HG03139 (cell line): ENCODE measurements at regions not wholly inside any gene's neighbourhood (a gene's known extent, or its start where the extent isn't known, plus 50 kb on each side); places are given as distances from the start of the nearest gene placed in this dataset.
"Not testable (repeated sequence)": the region's sequence is repeated elsewhere in the genome, so short reads cannot be mapped to it uniquely, and the experiment has no call there.

Experiments
- ATAC-seq: cut with Tn5 transposase; IDR thresholded peaks from one replicate; pipeline ENCODE4 v1.9.1; 2021; ENCODE audit not compliant: unreplicated experiment

- ATAC-seq = no peak
Measured at GRCh38 chr6:156602066-156602385, 175.2 kb upstream of the ARID1B start.

- no peak for ATAC-seq
Measured at GRCh38 chr6:156601152-156602065, 175.8 kb upstream of the ARID1B start.

- ATAC-seq = no peak
Measured at GRCh38 chr6:156600678-156601077, 176.5 kb upstream of the ARID1B start.

DNA sequence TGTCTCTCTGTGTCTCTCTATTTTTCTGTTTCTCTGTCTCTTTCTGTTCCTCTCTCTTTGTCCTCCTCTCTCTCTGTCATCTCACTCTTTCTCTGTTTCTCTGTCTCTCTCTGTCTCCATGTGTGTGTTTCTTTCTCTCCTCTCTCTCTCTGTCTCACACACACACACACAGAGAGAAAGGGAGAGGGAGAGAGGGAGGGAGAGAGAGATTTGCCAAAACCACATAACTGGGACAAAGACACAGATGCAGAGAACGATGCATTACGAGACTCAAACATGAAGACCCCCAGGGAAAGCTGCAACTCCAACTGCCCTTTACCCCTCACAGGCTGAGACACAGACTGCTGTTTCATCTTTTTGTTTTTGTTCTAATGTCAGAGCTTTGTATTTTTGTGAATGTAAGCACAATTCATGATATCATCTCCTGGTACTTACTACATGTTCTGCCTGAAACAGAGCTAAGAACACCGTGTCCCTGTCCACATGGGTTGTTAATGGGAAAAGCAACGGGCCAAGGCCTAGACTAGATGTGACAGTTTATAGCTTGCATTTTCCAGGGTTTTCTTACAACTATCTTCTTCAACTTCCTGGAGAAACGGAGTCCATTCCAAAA, 177.1 kb upstream of the ARID1B start:
- no peak for ATAC-seq

DNA sequence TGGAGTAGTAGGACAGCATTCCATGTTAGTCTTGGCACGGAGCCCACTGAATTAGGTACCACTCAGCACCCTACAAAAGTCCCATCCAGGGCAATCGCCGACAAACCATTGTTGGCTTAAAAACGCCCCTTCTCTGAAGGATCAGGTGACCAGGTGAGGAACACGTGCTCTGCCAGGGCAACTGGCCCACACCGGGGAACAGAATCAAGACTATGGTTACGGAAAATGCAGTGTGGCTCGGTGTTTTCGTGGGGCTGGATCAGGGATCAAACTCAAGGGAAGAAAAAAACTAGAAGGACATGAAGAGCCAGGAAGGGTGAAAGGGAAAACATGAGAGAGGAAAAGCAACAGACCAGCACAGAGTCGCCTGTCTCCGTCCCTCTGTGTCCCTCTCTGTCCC, 177.8 kb upstream of the ARID1B start:
- ATAC-seq = no peak

- no peak for ATAC-seq
Measured at GRCh38 chr6:156598855-156599180, 178.4 kb upstream of the ARID1B start.

DNA sequence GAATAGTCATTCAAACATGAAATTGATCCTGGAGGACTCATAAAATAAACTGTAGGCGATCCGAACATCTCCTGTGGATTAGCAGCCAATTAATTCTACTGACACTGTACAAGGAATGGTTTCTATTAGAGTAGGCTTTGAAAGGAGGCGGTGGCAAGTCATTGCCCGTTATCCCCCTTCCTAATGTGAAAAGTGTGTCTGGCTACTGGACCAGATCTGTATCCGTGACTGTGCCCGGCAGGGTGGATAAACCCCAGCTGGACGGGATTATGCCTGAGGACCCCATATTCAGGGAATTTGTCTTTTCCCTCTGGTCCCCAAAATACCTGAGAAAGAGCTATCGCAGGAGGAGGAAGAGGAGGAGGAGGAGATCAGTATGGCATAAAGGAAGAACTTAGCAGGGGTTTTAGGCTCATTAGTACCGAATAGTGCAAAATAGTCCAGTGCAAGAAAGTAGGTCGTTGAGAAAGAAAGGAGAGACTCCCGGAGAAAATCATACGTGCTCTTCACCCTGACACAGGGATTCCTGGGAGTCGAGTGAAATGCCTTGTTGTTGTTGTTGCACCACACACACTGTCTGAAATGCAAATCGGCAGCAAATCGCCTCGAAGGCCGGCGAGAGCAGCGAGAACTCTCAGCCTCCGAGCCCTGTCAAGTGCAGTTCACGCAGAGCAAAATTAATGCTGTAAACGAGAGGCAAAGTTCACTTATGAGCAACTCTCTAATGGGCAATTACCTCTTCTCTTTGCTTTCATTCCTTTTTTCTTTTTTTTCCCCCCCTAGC, 178.9 kb upstream of the ARID1B start:
- no peak for ATAC-seq

DNA sequence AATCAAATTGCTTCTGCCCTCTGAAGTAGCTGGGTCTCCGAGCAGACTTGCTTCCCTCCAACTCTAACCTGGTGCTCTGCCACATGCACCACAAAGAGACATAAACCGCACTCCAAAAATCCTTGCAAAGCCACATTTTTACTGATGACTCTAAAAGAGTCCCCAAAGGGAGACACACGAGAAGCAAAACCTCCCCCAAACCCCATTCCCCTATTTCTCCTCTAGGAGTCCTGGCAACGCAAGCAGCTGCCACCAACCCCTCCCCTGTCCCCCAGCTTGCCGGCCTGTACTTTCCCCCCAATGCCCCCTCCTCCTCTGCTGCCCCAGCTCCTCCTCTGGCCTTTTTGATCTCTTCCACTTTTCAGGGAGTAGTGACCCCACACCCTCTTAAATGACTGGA, 180.1 kb upstream of the ARID1B start:
- ATAC-seq = no peak

DNA sequence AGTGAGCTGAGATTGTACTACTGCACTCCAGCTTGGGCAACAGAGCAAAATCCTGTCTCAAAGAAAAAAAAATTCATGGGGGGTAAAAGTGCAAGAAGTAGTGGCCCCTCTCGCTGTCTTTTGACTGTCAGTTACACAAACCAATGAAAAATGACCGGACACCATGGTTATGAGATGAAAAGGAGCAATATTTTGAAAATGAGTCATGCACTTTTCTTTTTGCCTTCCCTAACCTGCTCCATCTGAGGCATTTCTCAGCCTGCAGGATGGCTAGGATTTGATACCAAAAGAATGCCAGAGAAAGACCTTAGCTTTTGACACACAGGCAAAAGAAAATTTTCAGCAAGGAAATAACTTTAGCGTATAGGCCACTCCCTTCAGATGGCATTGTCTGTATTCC, 181.7 kb upstream of the ARID1B start:
- no peak for ATAC-seq

DNA sequence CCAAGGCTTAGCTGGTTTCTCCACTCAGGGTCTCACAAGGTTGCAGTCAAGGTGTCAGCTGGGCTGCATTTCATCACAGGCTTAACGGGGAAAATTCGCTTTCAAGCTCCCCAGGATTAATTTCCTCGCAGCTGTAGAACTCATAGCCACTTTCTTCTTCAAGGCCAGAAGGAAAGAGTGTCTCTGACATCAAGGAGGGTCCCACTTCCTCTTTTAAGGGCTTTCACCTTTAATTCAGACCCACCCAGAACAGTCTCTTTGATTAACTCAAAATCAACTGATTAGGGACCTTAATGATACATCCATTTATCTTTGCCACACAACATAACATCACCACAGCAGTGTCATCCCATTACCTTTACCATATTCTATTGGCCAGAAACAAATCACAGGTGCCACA, 183.3 kb upstream of the ARID1B start:
- ATAC-seq = no peak

- ATAC-seq = no peak
Measured at GRCh38 chr6:156593127-156593526, 184.1 kb upstream of the ARID1B start.

- ATAC-seq = no peak
Measured at GRCh38 chr6:156590482-156590881, 186.7 kb upstream of the ARID1B start.

DNA sequence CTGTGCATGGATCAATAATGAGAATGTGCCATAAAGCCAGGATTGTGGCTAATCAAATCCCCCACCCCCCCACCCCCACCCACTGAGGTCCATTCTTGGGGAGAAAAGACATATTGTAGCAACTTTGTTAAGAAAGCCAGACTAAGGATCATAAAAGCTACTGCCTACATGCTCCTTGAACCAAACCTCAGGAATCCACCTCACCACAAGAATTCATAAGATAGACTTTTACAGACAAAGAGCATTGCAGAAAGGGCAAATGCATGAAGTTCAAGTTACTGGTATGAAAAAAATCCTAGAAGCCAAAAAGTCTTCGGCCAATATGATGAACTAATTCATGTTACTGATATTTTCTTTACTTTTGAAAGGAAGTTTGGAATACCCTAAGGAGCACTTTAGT, 187.9 kb upstream of the ARID1B start:
- no peak for ATAC-seq

DNA sequence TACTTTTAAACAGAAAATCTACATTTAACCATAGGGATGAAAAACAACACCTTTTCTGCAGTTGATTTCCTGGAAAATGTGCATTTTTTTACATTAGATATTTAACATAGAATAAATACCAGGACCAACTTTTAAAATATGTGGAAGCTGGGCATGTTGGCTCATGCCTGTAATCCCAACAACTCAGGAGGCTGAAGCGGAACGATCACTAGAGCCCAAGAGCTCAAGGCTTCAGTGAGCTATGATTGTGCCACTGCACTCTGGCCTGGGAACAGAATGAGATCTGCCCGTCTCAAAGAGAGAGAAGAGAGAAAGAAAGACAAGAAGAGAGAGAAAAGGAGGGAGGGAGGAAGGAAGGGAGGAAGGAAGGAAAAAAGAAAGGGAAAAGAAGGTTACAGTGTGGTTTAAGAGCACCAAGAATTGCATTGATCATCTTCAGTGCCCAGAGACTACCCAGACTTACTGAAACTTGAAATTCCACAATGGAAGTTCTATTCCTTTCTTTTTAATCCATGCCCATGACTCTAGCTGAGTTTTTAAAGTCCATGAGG, 189.4 kb upstream of the ARID1B start:
- no peak for ATAC-seq

DNA sequence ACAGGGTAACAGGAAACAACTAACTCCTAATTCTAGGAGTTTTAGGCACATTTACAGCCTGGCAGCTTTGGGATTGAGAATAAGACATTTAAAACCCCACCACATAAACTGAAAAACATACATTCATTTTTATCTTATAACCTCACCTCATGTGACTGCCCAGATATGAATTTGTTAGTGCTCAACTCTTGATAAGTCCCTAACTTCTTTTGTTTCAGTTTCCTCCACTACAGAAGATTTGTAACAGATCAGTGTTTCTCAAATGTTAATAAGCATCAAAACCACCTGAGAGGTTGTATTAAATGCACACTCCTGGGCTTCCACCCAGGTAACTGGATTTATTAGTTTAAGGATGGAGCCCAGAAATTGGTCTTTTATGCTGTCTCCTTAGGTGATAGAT, 190.1 kb upstream of the ARID1B start:
- no peak for ATAC-seq

DNA sequence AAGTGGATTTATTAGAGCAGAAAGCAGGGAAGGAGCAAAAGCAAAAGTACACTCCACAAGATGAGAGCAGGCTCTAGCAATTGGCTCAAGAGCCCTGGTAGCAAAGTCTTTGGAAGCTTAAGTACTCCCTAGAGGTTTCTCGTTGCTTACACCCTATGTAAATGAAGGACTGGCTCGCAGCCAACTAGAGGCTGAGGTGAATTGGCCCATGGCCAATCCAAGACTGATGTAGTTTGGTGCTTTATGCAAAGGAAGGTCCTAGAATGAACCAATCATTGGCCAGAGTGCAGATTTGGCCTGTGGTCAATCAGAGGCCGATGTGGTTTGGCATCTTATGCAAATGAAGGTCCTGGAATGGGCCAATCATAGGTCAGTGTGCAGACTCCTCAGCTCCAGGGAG, 191.3 kb upstream of the ARID1B start:
- ATAC-seq = no peak

DNA sequence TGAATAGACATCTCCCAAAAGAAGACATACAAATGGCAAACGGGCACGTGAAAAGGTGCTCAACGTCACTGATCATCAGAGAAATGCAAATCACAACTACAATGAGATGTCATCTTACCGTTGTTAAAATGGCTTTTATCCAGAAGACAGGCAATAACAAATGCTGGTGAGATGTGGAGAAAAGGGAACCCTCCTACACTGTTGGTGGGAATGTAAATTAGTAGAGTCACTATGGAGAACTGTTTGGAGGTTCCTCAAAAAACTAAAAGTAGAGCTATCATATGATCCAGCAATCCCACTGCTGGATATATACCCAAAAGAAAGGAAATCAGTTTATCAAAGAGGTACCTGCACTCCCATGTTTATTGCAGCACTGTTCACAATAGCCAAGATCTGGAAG, 193.1 kb upstream of the ARID1B start:
- ATAC-seq = not testable (repeated sequence)

- no peak for ATAC-seq
Measured at GRCh38 chr6:156583083-156583482, 194.1 kb upstream of the ARID1B start.

- no peak for ATAC-seq
Measured at GRCh38 chr6:156582509-156582992, 194.6 kb upstream of the ARID1B start.

GRCh38 chr6:156579564-156579963, 197.6 kb upstream of the ARID1B start:
- no peak for ATAC-seq

DNA sequence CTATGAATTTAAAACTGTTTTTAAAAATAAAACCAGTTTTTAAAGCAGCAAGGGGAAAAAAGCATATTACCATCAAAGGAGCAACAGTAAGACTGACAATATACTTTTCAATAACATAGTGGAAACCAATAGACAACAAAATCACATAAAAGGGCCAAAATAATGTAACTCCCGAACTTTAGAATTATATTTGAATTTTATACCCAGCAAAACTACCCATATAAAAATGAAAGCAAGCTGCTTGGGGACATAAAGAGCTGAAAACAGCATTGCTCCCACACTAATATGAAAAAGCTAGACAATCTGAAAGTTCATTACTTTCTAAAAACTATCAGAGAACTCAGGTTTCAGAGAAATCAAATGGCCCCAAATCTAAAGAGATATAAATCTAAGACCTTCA, 199.4 kb upstream of the ARID1B start:
- no peak for ATAC-seq

- ATAC-seq = no peak
Measured at GRCh38 chr6:156575361-156575760, 201.8 kb upstream of the ARID1B start.
